H9 (cell line): ENCODE measurements at regions not wholly inside any gene's neighbourhood (a gene's known extent, or its start where the extent isn't known, plus 50 kb on each side); places are given as distances from the start of the nearest gene placed in this dataset.

Experiments used
- DNase-seq: peaks from one replicate; pipeline ENCODE4 v3.0.0-alpha.2; 2017
- H2AFZ ChIP-seq: one replicate; pipeline ENCODE4 v1.6.1; 2013; ENCODE audit warnings: mild to moderate bottlenecking, low read length, control low read depth, moderate library complexity
- H2AK5ac ChIP-seq: 2 replicates; pipeline ENCODE4 v1.6.1; 2013; ENCODE audit warnings: low read length, control low read depth, mixed read lengths; ENCODE audit not compliant: insufficient read length
- H2BK120ac ChIP-seq: one replicate; pipeline ENCODE4 v1.6.1; 2013; ENCODE audit warnings: low read depth, mild to moderate bottlenecking, low read length, control low read depth, inconsistent platforms; ENCODE audit not compliant: poor library complexity, severe bottlenecking
- H2BK12ac ChIP-seq: 2 replicates; pipeline ENCODE4 v1.6.1; 2013; ENCODE audit warnings: low read length, control low read depth, mixed read lengths, low read depth; ENCODE audit not compliant: insufficient read length
- H2BK15ac ChIP-seq: 2 replicates; pipeline ENCODE4 v1.6.1; 2013; ENCODE audit warnings: low read depth, low read length, control low read depth
- H2BK20ac ChIP-seq: one replicate; pipeline ENCODE4 v1.6.1; 2013; ENCODE audit warnings: low read depth, mild to moderate bottlenecking, low read length, control low read depth, inconsistent platforms; ENCODE audit not compliant: poor library complexity, severe bottlenecking
- H2BK5ac ChIP-seq: 2 replicates; pipeline ENCODE4 v1.6.1; 2013; ENCODE audit warnings: low read length, control low read depth, mixed read lengths; ENCODE audit not compliant: insufficient read length
- H3K14ac ChIP-seq: 2 replicates; pipeline ENCODE4 v1.6.1; 2013; ENCODE audit warnings: low read length, control low read depth; ENCODE audit not compliant: insufficient read depth
- H3K18ac ChIP-seq: 2 replicates; pipeline ENCODE4 v1.6.1; 2013; ENCODE audit warnings: low read depth, mild to moderate bottlenecking, mixed read lengths, low read length, control low read depth; ENCODE audit not compliant: insufficient read length
- H3K23ac ChIP-seq: 2 replicates; pipeline ENCODE4 v1.6.1; 2013; ENCODE audit warnings: low read length, control low read depth, mixed read lengths, low read depth; ENCODE audit not compliant: insufficient read length
- H3K23me2 ChIP-seq: 2 replicates; pipeline ENCODE4 v1.6.1; 2013; ENCODE audit warnings: low read depth, mild to moderate bottlenecking, mixed read lengths, low read length, control low read depth; ENCODE audit not compliant: insufficient read length, poor library complexity, severe bottlenecking
- H3K27ac ChIP-seq: 2 replicates; pipeline ENCODE4 v1.5.1; 2013; ENCODE audit warnings: low read length, control low read depth, mixed read lengths, low read depth; ENCODE audit not compliant: insufficient read length
- H3K27me3 ChIP-seq: 2 replicates; pipeline ENCODE4 v1.6.1; 2013; ENCODE audit warnings: low read length, control low read depth, inconsistent platforms; ENCODE audit not compliant: insufficient read depth
- H3K4ac ChIP-seq: 2 replicates; pipeline ENCODE4 v1.6.1; 2013; ENCODE audit warnings: low read depth, mild to moderate bottlenecking, control low read depth, inconsistent platforms, low read length, moderate library complexity
- H3K4me1 ChIP-seq: 2 replicates; pipeline ENCODE4 v1.6.1; 2013; ENCODE audit warnings: low read length, control low read depth, inconsistent platforms; ENCODE audit not compliant: insufficient read depth
- H3K4me2 ChIP-seq: 2 replicates; pipeline ENCODE4 v1.6.1; 2013; ENCODE audit warnings: low read length, control low read depth, mixed read lengths; ENCODE audit not compliant: insufficient read length, insufficient read depth
- H3K56ac ChIP-seq: 2 replicates; pipeline ENCODE4 v1.6.1; 2013; ENCODE audit warnings: low read depth, mild to moderate bottlenecking, mixed read lengths, low read length, control low read depth; ENCODE audit not compliant: insufficient read length
- H3K79me1 ChIP-seq: 2 replicates; pipeline ENCODE4 v1.6.1; 2013; ENCODE audit warnings: low read depth, mild to moderate bottlenecking, moderate library complexity, low read length, control low read depth, inconsistent platforms; ENCODE audit not compliant: insufficient read depth, poor library complexity, severe bottlenecking
- H3K79me2 ChIP-seq: 2 replicates; pipeline ENCODE4 v1.6.1; 2013; ENCODE audit warnings: low read length, control low read depth, inconsistent platforms; ENCODE audit not compliant: insufficient read depth
- H3K9ac ChIP-seq: 2 replicates; pipeline ENCODE4 v1.6.1; 2013; ENCODE audit warnings: low read length, control low read depth, mixed read lengths; ENCODE audit not compliant: insufficient read length; ENCODE audit errors: extremely low read depth
- H3K9me3 ChIP-seq: one replicate; pipeline ENCODE4 v1.6.1; 2013; ENCODE audit warnings: low read depth, low read length, inconsistent platforms; ENCODE audit not compliant: control insufficient read depth
- H3T11ph ChIP-seq: one replicate; pipeline ENCODE4 v1.6.1; 2013; ENCODE audit warnings: mild to moderate bottlenecking, low read length, control low read depth, inconsistent platforms
- H4K20me1 ChIP-seq: one replicate; pipeline ENCODE4 v1.6.1; 2013; ENCODE audit not compliant: control insufficient read depth, insufficient read length, insufficient read depth
- H4K5ac ChIP-seq: 2 replicates; pipeline ENCODE4 v1.6.1; 2013; ENCODE audit warnings: low read depth, mild to moderate bottlenecking, mixed read lengths, low read length, control low read depth; ENCODE audit not compliant: insufficient read length
- H4K8ac ChIP-seq: replicated peaks from 2 replicates; pipeline ENCODE4 v1.6.1; 2013; ENCODE audit warnings: low read length, control low read depth, mixed read lengths, low read depth; ENCODE audit not compliant: insufficient read length
- H4K91ac ChIP-seq: 2 replicates; pipeline ENCODE4 v1.6.1; 2013; ENCODE audit warnings: low read depth, mild to moderate bottlenecking, moderate library complexity, mixed read lengths, low read length, control low read depth; ENCODE audit not compliant: insufficient read length
- H3K27ac Mint-ChIP-seq, 3 experiments: 2 replicates in 2 of 3; 3 replicates in 1 of 3; pipeline ENCODE4 v1.8.0; 2020 to 2021; ENCODE audit warnings: mixed read lengths in 3 of 3, mild to moderate bottlenecking in 1 of 3, moderate library complexity in 1 of 3
- H3K27me3 Mint-ChIP-seq: 2 replicates; pipeline ENCODE4 v1.8.0; 2021; ENCODE audit warnings: low read depth, mild to moderate bottlenecking, moderate library complexity, mixed read lengths
- H3K36me3 Mint-ChIP-seq, 3 experiments: 2 replicates in 2 of 3; 3 replicates in 1 of 3; pipeline ENCODE4 v1.8.0; 2020 to 2021; ENCODE audit warnings: low read depth in 3 of 3, mixed read lengths in 3 of 3; ENCODE audit not compliant: insufficient read depth in 1 of 3
- H3K4me1 Mint-ChIP-seq, 2 experiments: 2 replicates each; pipeline ENCODE4 v1.8.0; 2020; ENCODE audit warnings: mixed read lengths in 2 of 2
- H3K4me3 Mint-ChIP-seq, 2 experiments: 2 replicates in 1 of 2; 3 replicates in 1 of 2; pipeline ENCODE4 v1.8.0; 2020 to 2021; ENCODE audit warnings: mild to moderate bottlenecking in 2 of 2, mixed read lengths in 2 of 2, moderate library complexity in 1 of 2
- H3K9me3 Mint-ChIP-seq, 2 experiments: 2 replicates in 1 of 2; 3 replicates in 1 of 2; pipeline ENCODE4 v1.8.0; 2020; ENCODE audit warnings: mild to moderate bottlenecking in 2 of 2, mixed read lengths in 2 of 2, moderate library complexity in 1 of 2
- CTCF ChIP-seq: fragments of 200-600 bp; sonication (generic); conservative IDR thresholded peaks from 3 replicates; pipeline ENCODE4 v1.8.0; 2021; ENCODE audit warnings: antibody characterized with exemption, mild to moderate bottlenecking
- WGBS: extraction: QIAGEN DNeasy Blood & Tissue Kit; methylation state at CpG from one replicate; pipeline ENCODE4 v1.1.7; 2013; ENCODE audit warnings: missing lambda C conversion rate, low lambda C conversion rate, mixed read lengths; ENCODE audit not compliant: insufficient read length; ENCODE audit errors: extremely low coverage; 5-methylcytosine and 5-hydroxymethylcytosine counted together

GRCh38 chr19:30318261-30318660 is 53.9 kb upstream of the ZNF536 start:
- Histone ChIP-seq H2BK5ac (no peak overlapping the region), H3K18ac (no peak overlapping the region), H3T11ph (no peak overlapping the region), H4K20me1 (no peaks in the 10 kb centered on the region), H3K23ac (no peak overlapping the region), H4K8ac (no peak overlapping the region), H4K5ac (no peak overlapping the region), H3K79me2 (no peaks in the 10 kb centered on the region), H3K23me2 (no peaks in the 10 kb centered on the region), H2BK20ac (no peak overlapping the region), H3K14ac (no peak overlapping the region; the same call in 1 of the 2 replicates), H2BK120ac (no peak overlapping the region), H2BK12ac (no peak overlapping the region), H2BK15ac (no peak overlapping the region), H2AFZ (no peak overlapping the region), H3K79me1 (no peaks in the 10 kb centered on the region), H3K4ac (no peak overlapping the region), H3K56ac (no peak overlapping the region), H3K27me3 (no peaks in the 10 kb centered on the region), H3K27ac (no peak overlapping the region), H4K91ac (no peak overlapping the region), H3K9me3 (no peaks in the 10 kb centered on the region), H3K4me2 (no peak overlapping the region), H3K4me1 (no peaks in the 10 kb centered on the region), H3K9ac (no peak overlapping the region), H2AK5ac (no peak overlapping the region)
- Mint-ChIP-seq H3K9me3 (peaks cover 0 to 8% of the 10 kb centered on the region in 2 experiments; a peak in 2 of 5 replicates), H3K27me3 (peaks cover 2% of the 10 kb centered on the region), H3K36me3 (no peaks in the 10 kb centered on the region; a peak in 1 of 7 replicates), H3K27ac (no peak overlapping the region), H3K4me3 (no peak overlapping the region), H3K4me1 (peaks cover 6 to 7% of the 10 kb centered on the region in 2 experiments)
- no CpG with 5 or more reads among the region's 5 CpGs for WGBS
- DNase-seq: no peak
- TF ChIP-seq CTCF: no peak
